GM19468 (cell line): ENCODE measurements at regions not wholly inside any gene's neighbourhood (a gene's known extent, or its start where the extent isn't known, plus 50 kb on each side); places are given as distances from the start of the nearest gene placed in this dataset.
"Not testable (repeated sequence)": the region's sequence is repeated elsewhere in the genome, so short reads cannot be mapped to it uniquely, and the experiment has no call there.

Experiments
- ATAC-seq: cut with Tn5 transposase; IDR thresholded peaks from one replicate; pipeline ENCODE4 v1.9.1; 2021; ENCODE audit warnings: mild to moderate bottlenecking, moderate library complexity, moderate number of reproducible peaks; ENCODE audit not compliant: unreplicated experiment; ENCODE audit errors: extremely low read depth

DNA sequence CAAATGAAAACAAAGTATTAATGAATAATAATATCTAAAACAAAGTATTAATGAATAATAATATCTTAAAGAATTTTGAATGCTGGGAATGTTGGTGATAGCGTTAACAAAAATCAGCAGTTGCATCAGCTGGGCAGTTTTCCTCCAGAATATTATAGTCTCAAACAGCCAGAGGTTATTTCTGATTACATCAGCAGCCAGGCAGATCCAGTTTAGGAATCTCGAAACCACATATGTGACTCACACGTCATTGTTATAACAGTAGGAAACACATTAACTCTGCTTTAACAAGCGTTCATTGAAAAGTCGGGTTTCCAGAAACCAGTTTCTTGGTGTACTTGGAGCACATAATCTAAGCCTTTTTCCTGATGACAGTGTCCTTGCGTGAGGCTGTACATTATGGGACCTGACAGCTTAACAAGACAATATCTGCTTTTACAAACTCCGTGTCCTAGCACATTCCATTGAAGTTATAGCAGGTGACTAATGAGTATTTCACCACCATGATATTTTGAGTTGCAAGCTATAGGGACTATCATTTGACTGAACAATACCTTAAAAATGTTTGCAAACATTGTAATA lies 559.5 kb upstream of the KLF4 start:
- no peak for ATAC-seq

DNA sequence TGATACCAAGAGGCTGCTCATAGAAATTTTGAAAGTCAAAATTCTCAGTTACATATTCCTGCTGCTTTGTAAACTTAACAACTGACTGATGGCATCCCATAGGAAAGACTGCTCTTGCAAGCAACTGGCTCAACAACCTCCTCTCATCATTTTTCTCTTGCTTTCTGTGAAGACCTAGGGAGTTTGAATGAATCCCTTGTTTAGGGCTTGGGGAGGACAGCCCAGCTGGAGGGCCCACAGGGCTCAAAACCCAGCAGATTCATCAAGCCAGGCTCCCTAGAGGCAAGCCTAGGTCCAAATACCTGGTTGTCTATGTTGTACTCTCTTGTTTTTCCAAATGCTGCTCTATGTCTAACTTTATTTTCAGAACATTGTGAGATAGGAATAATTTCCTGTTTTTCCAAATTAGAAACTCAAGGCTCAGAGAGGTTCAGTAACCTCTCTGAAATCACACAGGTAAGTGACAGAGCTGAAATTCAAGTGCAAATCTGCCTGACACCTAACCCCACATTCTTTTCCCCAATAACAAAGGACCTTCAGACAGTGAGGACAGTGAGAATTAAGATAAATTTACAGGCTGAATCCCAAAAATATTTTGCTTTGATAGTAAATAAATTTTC lies 558.9 kb upstream of the KLF4 start:
- no peak for ATAC-seq

- not testable (repeated sequence) for ATAC-seq
These were observed 558.2 kb upstream of the KLF4 start for GRCh38 chr9:108047777-108048176.

GRCh38 chr9:108047264-108047663 lies 557.7 kb upstream of the KLF4 start:
- no peak for ATAC-seq

- ATAC-seq, result no peak
These were observed 556.3 kb upstream of the KLF4 start for GRCh38 chr9:108045851-108046250.

- no peak for ATAC-seq
These were observed 554.0 kb upstream of the KLF4 start for GRCh38 chr9:108043585-108043984.

- no peak for ATAC-seq
These were observed 552.0 kb upstream of the KLF4 start for GRCh38 chr9:108041551-108041950.

DNA sequence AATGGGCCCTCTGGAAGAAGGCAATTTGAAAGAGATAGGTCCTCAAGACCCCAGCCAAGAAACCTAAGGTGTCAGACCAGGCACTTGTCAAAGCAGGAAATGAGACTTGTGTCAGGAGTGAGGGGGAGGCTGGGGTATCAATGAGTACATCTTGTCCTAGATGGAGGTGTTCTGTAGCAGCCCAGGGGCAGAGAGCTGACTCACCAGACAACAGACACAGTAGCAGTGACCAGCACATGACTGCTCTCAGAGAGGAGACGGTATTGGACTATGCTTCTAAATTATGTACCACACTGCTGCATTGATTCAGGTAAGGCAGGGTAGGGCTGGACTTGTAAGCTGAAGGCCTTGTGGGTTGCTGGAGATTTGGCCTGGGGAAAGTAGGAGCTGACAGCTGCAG lies 551.2 kb upstream of the KLF4 start:
- no peak for ATAC-seq

GRCh38 chr9:108039493-108039892 lies 549.9 kb upstream of the KLF4 start:
- ATAC-seq, result no peak

GRCh38 chr9:108039012-108039411 lies 549.4 kb upstream of the KLF4 start:
- ATAC-seq, result no peak

GRCh38 chr9:108035487-108035886 lies 545.9 kb upstream of the KLF4 start:
- ATAC-seq, result no peak

DNA sequence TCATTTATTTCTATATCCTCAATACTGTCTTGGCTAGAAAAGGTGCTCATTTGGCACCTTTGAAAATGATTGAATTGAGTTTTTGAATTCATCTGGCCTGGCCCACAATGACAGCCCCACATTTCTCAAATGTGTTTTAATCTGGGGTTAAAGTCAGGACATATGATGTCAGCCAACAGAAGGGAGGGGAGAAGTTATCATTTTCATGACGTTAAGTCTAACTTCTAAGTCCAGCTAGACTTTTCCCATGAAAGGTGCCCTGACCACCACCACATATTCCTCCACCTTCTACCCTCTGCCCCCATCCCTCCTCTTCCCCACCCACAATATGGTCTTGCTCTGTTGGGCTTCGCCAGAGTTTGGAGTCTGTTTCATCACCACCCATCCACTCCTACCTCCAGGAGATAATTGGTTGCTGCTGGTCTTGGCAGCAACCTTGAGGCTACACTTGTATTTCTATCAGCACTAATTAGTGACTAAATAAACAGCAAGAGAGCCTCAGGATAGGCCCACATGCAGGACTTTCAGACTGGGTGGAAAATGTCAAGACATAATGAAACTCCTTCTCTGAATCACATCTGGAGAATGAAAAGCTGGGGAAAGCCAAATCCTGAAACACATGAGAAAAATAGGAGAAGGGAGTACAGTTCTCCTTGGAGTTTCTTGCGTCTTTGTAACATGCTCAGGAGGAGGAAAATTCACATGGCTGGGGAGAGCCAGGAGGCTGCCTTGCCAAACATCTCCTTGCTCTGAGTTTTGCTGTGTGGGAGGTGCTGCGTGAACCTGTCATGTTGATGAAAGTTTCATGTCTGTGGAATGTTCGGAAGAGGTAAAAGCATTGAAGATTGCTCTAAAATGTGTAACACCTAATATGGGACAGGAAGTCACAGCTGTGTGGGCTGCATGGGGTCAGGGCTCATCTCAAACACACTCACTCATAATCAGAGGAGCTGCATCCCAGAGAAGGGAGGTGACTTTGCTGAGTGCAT lies 544.7 kb upstream of the KLF4 start:
- ATAC-seq, result no peak

- ATAC-seq, result not testable (repeated sequence)
These were observed 542.5 kb upstream of the KLF4 start for GRCh38 chr9:108032079-108032478.

DNA sequence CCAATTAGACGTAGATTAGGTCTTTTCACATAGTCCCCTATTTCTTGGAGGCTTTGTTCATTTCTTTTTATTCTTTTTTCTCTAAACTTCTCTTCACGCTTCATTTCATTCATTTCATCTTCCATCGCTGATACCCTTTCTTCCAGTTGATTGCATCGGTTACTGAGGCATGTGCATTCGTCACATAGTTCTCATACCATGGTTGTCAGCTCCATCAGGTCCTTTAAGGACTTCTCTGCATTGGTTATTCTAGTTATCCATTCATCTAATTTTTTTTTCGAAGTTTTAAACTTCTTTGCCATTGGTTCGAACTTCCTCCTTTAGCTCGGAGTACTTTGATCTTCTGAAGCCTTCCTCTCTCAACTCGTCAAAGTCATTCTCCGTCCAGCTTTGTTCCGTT lies 541.7 kb upstream of the KLF4 start:
- not testable (repeated sequence) for ATAC-seq

GRCh38 chr9:108026718-108027117 lies 537.1 kb upstream of the KLF4 start:
- not testable (repeated sequence) for ATAC-seq

DNA sequence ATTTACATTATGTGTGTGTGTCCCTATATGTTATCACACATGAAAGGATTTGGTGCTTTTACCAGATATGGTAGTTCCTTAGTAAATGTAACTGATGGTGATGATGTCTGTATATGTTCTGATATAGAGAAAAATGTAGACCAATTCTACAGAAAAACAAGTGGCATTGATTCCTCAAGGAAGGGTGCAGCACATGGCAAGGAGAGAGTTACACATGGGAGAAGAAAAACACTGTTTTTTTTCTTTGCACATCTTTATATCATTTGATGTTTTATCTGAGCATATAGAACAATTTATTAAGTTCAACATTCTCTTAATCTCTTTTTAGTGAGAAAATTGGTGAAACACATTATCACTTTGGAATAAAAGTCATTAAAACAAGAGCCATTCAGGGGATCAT lies 535.0 kb upstream of the KLF4 start:
- no peak for ATAC-seq

DNA sequence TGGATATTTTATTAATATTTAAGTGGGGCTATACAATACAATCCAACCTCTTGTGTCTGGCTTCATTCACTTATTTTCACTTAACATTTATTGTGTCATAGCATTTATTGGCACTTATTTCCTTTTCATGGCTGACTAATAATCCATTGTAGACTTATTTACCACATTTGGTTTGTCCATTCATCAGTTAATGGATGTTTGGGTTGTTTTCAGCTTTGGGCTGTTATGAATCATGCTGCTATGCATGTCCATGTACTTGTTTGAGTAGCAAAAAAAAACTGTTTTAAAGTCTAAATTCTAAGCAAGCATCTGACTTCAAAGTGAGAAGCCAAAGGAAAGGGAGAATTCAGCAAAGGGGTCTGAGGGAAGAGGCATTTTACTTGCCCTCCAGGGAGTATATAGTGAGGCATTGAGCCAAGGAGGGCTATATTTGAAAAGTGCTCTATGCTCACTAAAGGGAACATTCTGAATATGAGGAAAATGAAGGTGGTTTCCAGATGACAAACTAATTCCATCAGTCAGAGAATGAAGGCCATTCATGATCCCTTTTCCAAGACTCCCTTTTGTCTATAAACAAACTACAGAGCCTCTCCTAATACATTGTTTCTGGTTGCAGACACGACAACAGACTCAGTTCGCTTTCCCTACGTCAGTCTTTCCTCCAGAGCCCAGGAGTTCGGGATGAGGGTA lies 532.8 kb upstream of the KLF4 start:
- no peak for ATAC-seq

DNA sequence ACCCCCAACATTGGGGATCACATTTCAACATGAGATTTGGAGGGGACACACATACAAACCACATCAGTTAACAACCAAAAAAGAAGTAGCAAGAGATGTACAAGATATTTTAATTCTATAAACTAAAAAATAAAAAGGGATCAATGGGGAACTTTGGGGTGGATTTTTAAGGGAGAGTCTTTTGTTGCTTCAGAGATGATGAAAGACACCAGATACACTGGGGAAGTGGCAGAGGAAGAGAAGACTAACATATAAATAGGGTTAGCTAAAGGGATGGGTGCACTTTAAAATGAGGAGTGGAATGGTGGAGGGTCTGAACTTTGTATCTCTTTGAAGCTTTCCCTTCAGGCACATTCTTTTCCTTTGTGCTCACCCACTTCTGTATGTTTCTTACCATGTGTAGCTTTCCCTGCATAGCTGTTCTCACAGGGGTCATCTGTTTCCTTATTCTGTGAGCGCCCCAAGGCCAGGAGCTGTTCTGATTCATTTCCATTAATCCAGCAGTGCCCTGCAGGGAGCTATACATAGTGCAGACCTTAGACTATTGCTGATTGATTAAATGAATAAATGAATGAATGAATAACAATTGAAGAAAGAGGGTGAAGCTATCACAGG lies 531.6 kb upstream of the KLF4 start:
- ATAC-seq, result no peak

GRCh38 chr9:108019821-108020220 lies 530.3 kb upstream of the KLF4 start:
- ATAC-seq, result no peak

DNA sequence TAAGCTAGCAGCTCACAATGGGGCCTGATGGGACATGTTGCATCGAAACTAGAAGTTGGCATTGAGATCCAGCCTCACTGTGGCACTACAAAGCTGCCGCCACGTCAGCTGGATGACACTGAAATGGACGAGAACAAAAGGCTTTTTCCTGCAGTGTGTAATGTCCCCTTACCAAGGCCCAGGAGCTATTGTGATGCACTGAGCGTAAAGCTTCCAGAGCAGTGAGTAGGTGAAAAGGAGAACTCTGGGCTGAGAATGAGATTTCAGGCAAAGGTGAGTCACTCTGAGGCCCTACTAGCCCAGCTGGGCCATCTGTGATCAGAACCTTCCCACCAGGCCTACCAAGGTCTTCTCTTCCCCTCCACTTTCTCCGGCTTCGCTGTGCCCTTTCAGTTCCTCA lies 528.1 kb upstream of the KLF4 start:
- ATAC-seq, result no peak
